GM06990 (cell line): ENCODE measurements at regions not wholly inside any gene's neighbourhood (a gene's known extent, or its start where the extent isn't known, plus 50 kb on each side); places are given as distances from the start of the nearest gene placed in this dataset.

ENCODE experiments used
- DNase-seq: peaks from one replicate; pipeline ENCODE4 v3.0.0-alpha.2; 2011; ENCODE audit not compliant: insufficient read length; ENCODE audit errors: extremely low read depth
- H3K27me3 ChIP-seq: replicated peaks from 2 replicates; pipeline ENCODE4 v1.6.0; 2011; ENCODE audit warnings: low read length; ENCODE audit not compliant: control insufficient read depth, insufficient read depth
- H3K36me3 ChIP-seq: 2 replicates; pipeline ENCODE4 v1.5.1; 2011; ENCODE audit warnings: low read length; ENCODE audit not compliant: control insufficient read depth, insufficient read depth
- H3K4me3 ChIP-seq: replicated peaks from 2 replicates; pipeline ENCODE4 v1.5.1; 2011; ENCODE audit warnings: low read depth, mild to moderate bottlenecking, control low read depth, low read length
- TF ChIP-seq, protein P1 (sequence below): IDR thresholded peaks from 2 replicates; pipeline ENCODE4 v1.5.1; 2011; ENCODE audit warnings: low read length, control low read depth, mild to moderate bottlenecking, inconsistent platforms; ENCODE audit not compliant: insufficient read depth, poor library complexity, severe bottlenecking

DNA sequence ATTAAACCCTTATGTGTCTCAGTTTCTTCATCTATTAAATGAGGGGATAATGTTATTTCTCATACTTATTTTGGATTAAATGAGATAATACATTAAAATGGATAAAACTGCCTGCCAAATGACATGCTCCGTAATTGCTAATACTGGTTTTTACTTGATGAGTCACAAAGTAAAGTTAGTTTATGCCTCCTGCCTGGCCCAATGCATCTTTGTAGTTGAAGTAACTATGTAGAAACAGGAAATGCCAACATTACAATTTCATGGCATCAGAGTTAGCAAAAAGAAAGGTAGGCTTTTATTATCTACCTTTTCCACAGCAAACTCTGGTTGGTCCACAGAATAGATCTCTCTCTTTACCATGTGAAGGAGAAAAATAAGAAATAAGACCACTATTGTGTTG lies 214.5 kb downstream of the TBX15 start:
- DNase-seq, result no peak
- H3K36me3 ChIP-seq, result no peaks in the 10 kb centered on the region
- no peak overlapping the region for H3K4me3 ChIP-seq
- TF ChIP-seq, protein P1, sequence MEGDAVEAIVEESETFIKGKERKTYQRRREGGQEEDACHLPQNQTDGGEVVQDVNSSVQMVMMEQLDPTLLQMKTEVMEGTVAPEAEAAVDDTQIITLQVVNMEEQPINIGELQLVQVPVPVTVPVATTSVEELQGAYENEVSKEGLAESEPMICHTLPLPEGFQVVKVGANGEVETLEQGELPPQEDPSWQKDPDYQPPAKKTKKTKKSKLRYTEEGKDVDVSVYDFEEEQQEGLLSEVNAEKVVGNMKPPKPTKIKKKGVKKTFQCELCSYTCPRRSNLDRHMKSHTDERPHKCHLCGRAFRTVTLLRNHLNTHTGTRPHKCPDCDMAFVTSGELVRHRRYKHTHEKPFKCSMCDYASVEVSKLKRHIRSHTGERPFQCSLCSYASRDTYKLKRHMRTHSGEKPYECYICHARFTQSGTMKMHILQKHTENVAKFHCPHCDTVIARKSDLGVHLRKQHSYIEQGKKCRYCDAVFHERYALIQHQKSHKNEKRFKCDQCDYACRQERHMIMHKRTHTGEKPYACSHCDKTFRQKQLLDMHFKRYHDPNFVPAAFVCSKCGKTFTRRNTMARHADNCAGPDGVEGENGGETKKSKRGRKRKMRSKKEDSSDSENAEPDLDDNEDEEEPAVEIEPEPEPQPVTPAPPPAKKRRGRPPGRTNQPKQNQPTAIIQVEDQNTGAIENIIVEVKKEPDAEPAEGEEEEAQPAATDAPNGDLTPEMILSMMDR, result no peak
- H3K27me3 ChIP-seq, result no peaks in the 10 kb centered on the region

DNA sequence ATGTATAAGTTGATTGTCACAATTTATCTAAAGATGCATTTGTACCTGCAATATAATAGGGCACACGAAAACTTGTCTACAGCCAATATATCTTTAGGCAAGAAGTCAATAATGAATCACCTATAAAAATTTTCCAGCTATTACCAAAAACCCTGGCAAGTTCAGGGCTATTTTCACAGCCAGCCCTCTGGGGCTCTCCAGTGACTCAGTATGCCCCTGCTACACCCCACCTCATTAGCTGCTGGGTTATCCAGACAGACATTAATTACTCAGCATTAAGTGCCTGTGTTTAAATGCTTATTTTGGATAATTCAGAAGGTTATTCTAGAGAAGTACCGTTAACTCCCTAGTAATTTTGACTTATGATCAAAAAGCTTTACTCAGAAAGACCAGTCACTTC lies 220.2 kb downstream of the TBX15 start:
- H3K36me3 ChIP-seq, result no peaks in the 10 kb centered on the region
- TF ChIP-seq, protein P1, result no peak
- H3K4me3 ChIP-seq, result no peak overlapping the region
- DNase-seq, result no peak
- H3K27me3 ChIP-seq, result no peaks in the 10 kb centered on the region

DNA sequence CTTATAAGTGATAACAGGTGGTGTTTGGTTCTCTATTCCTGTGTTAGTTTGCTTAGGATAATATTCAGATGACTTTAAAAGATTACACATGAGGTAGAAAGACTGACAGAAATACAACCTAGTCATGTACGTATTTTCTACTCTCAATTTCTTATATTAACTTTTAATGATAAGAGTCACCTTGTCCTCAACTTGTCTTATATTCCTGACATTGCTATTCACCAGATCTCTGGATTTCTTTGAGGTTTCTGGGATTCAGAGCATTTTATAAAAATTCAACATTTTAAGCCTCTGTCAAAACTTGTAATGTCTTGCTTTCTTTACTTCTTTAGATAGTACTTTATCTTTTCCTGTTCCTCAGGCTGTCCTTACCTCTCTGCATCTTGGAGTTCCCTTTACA lies 234.2 kb downstream of the TBX15 start:
- Histone ChIP-seq H3K4me3 (no peak overlapping the region), H3K27me3 (no peaks in the 10 kb centered on the region), H3K36me3 (no peaks in the 10 kb centered on the region)
- no peak for DNase-seq
- TF ChIP-seq, protein P1, result no peak

DNA sequence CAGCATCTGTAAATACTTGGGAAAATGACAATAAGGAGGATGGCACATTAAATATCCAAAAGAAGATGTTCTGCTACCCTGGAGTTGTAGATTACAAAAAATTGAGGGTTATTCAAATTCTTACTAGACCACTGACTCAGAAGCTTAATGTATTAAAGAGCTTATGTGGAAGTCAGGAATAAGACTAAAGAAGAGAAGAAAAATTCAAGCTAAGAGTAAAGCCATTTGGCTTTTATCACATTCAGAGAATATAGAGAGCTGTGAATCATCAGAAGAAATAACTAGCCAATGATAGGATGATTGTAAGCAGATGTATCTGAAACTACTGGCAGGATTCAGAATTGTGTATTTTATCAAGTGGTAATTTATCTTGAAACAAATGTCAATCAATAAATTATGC lies 237.0 kb downstream of the TBX15 start:
- no peaks in the 10 kb centered on the region for H3K27me3 ChIP-seq
- DNase-seq, result no peak
- no peak overlapping the region for H3K4me3 ChIP-seq
- H3K36me3 ChIP-seq, result no peaks in the 10 kb centered on the region
- TF ChIP-seq, protein P1, result no peak

DNA sequence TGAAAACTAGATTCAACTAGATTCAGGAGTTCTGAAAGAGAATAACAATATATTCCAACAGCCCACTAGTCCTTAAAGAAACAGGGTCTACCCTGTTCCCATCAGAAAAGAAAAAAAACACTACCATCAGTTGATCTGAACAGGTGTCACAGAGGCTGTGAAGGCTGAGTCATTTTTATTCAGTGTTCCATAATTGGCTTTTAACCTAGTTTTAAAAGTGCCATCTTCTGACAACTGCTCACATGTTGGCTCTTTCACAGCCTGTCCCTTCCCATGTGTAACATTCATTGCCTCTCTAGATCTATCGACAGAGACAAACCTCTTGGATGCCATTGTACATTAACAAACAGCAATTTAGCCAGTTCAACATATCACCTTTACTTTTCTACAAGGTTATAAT lies 243.7 kb downstream of the TBX15 start:
- Histone ChIP-seq H3K4me3 (no peak overlapping the region), H3K27me3 (no peaks in the 10 kb centered on the region), H3K36me3 (no peaks in the 10 kb centered on the region)
- TF ChIP-seq, protein P1, result no peak
- no peak for DNase-seq

DNA sequence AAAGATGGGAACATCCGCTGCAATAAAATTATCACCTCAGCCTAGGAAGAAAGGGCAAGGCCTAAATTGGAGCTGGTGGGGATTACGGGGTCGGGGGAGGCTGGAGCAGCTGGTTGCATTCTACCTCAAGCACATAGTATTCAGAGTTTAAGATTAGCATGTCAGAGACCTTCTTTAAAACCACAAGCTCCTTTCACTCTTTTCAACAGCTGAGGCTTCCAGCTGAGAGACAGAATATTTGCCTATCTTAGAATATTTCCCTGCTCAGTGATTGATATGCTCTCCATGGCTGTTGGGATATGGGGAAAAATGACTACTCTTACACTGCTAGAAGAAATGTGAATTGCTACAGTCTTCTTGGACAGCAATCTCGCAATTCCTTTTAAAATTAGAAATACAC lies 248.6 kb downstream of the TBX15 start:
- DNase-seq, result no peak

More for the DNA sequence above, 248.6 kb downstream of the TBX15 start:
- Histone ChIP-seq H3K36me3 (no peaks in the 10 kb centered on the region), H3K27me3 (no peaks in the 10 kb centered on the region), H3K4me3 (no peak overlapping the region)
- TF ChIP-seq, protein P1, result no peak
